ENCODE measurements at regions not wholly inside any gene's neighbourhood (a gene's known extent, or its start where the extent isn't known, plus 50 kb on each side); places are given as distances from the start of the nearest gene placed in this dataset.

- H3K9me3 ChIP-seq, result peaks cover 32% of the 10 kb centered on the region
- peak; percentile 98 for FAIRE-seq
- no peak overlapping the region for H3K4me3 ChIP-seq
- ATAC-seq, result peak; percentile 95 to 96
- CTCF ChIA-PET, result interaction anchor here (0.6 to 1.9 kb wide), 5 partner anchors 224 to 1060 kb away, joined by 3 to 6 read pairs (median 3); no protein-coding TSS in a partner anchor
- DNase-seq (ENCODE audit: low read depth in 1 of 2, low spot score in 1 of 2), result peak; percentile 85 to 98
- H3K27ac ChIP-seq, result peak overlapping the region; percentile 93 to 94
- WGBS (ENCODE audit: missing lambda C conversion rate), result 12% methylated on average over 7 of the region's 7 CpGs
- POLR2A ChIA-PET, result interaction anchor here (0.9 to 1.8 kb wide), 8 partner anchors 42 to 849 kb away, joined by 4 to 12 read pairs (median 5); partner anchors contain the start of gene TGFB2
- H3K4me2 ChIP-seq, result peak overlapping the region; percentile 64
- H3K4me1 ChIP-seq, result peaks cover 30% of the 10 kb centered on the region
- TF ChIP-seq FOSB (CRISPR knock-in tag; IDR thresholded peaks at IDR 0.05) (peak; percentile 72; the same call in 1 of the 2 replicates), HOXA7 (CRISPR knock-in tag; IDR thresholded peaks at IDR 0.05) (0 out of 2 replicates have a peak, but pooled peaks have one; percentile 51), PBX3 (IDR thresholded peaks at IDR 0.05) (peak; percentile 86), SREBF2 (IDR thresholded peaks at IDR 0.05) (no peak), RCOR1 (IDR thresholded peaks at IDR 0.05; ENCODE audit: low read depth, low read length) (no peak), EHMT2 (IDR thresholded peaks at IDR 0.05; ENCODE audit: low read depth) (no peak), CBX8 (IDR thresholded peaks at IDR 0.05) (no peak), ESRRA (IDR thresholded peaks at IDR 0.05; ENCODE audit: borderline replicate concordance, low read length) (no peak), RNF2 (IDR thresholded peaks at IDR 0.05; ENCODE audit: borderline replicate concordance, low read depth) (no peak), EHF (CRISPR knock-in tag; IDR thresholded peaks at IDR 0.05) (peak; percentile 62; the same call in 1 of the 2 replicates), FOSL2 (IDR thresholded peaks at IDR 0.05) (peak; percentile 96), FOSL2 (CRISPR knock-in tag; IDR thresholded peaks at IDR 0.05) (peak; percentile 99), PHF8 (IDR thresholded peaks at IDR 0.05; ENCODE audit: borderline replicate concordance, low read depth) (no peak), CHD2 (IDR thresholded peaks at IDR 0.05; ENCODE audit: low read length, partially characterized antibody) (no peak), RARB (CRISPR knock-in tag; IDR thresholded peaks at IDR 0.05) (peak; percentile 99), MAZ (IDR thresholded peaks at IDR 0.05; ENCODE audit: borderline replicate concordance, low read depth, low read length) (no peak), ZSCAN20 (CRISPR knock-in tag; IDR thresholded peaks at IDR 0.05) (peak; percentile 84; the same call in 1 of the 2 replicates), ZNF302 (CRISPR knock-in tag; IDR thresholded peaks at IDR 0.05) (peak; percentile 88), ZC3H11A (IDR thresholded peaks at IDR 0.05) (no peak), RFX5 (IDR thresholded peaks at IDR 0.05) (no peak), HOXB5 (CRISPR knock-in tag; IDR thresholded peaks at IDR 0.05) (peak; percentile 94), NPAS2 (CRISPR knock-in tag; IDR thresholded peaks at IDR 0.05; ENCODE audit: borderline replicate concordance) (no peak), NFE2L2 (conservative IDR thresholded peaks at IDR 0.05; ENCODE audit: low read length) (no peak), KDM1A (IDR thresholded peaks at IDR 0.05; ENCODE audit: low read depth) (no peak), CEBPB (IDR thresholded peaks at IDR 0.05) (peak; percentile 97 to 99), BHLHE40 (IDR thresholded peaks at IDR 0.05; ENCODE audit: low read depth, low read length) (no peak), POLR2AphosphoS2 (conservative IDR thresholded peaks at IDR 0.05; ENCODE audit: low read length) (no peak), SMC3 (IDR thresholded peaks at IDR 0.05) (peak; percentile 90), NR3C1 (IDR thresholded peaks at IDR 0.05) (no peak), RAD21 (conservative IDR thresholded peaks at IDR 0.05 in 1 of 2, IDR thresholded peaks at IDR 0.05 in 1 of 2) (peak; percentile 57 to 92), HDAC2 (IDR thresholded peaks at IDR 0.05) (no peak), USF2 (IDR thresholded peaks at IDR 0.05) (no peak), JUNB (IDR thresholded peaks at IDR 0.05) (peak; percentile 100), GATA3 (IDR thresholded peaks at IDR 0.05; ENCODE audit: borderline replicate concordance) (peak; percentile 98)
- TF ChIP-seq, protein P1, sequence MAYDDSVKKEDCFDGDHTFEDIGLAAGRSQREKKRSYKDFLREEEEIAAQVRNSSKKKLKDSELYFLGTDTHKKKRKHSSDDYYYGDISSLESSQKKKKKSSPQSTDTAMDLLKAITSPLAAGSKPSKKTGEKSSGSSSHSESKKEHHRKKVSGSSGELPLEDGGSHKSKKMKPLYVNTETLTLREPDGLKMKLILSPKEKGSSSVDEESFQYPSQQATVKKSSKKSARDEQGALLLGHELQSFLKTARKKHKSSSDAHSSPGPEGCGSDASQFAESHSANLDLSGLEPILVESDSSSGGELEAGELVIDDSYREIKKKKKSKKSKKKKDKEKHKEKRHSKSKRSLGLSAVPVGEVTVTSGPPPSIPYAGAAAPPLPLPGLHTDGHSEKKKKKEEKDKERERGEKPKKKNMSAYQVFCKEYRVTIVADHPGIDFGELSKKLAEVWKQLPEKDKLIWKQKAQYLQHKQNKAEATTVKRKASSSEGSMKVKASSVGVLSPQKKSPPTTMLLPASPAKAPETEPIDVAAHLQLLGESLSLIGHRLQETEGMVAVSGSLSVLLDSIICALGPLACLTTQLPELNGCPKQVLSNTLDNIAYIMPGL (CRISPR knock-in tag; IDR thresholded peaks at IDR 0.05; ENCODE audit: borderline replicate concordance), result no peak
- TF ChIP-seq, protein P2, sequence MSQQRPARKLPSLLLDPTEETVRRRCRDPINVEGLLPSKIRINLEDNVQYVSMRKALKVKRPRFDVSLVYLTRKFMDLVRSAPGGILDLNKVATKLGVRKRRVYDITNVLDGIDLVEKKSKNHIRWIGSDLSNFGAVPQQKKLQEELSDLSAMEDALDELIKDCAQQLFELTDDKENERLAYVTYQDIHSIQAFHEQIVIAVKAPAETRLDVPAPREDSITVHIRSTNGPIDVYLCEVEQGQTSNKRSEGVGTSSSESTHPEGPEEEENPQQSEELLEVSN (IDR thresholded peaks at IDR 0.05; ENCODE audit: borderline replicate concordance, low read depth), result 0 out of 2 replicates have a peak, but pooled peaks have one; percentile 21
- TF ChIP-seq, protein P3, sequence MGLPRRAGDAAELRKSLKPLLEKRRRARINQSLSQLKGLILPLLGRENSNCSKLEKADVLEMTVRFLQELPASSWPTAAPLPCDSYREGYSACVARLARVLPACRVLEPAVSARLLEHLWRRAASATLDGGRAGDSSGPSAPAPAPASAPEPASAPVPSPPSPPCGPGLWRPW (IDR thresholded peaks at IDR 0.05), result peak; percentile 84
Observed at GRCh38 chr1:218705911-218706893, 361.1 kb downstream of the TGFB2 start.
